Type B pancreatic cell (in vitro differentiated cells): ENCODE measurements at regions not wholly inside any gene's neighbourhood (a gene's known extent, or its start where the extent isn't known, plus 50 kb on each side); places are given as distances from the start of the nearest gene placed in this dataset.
"Not testable (repeated sequence)": the region's sequence is repeated elsewhere in the genome, so short reads cannot be mapped to it uniquely, and the experiment has no call there.

Experiments
- DNase-seq: peaks from one replicate; pipeline ENCODE4 v3.0.0; 2021; ENCODE audit warnings: mixed read lengths; ENCODE audit not compliant: unreplicated experiment; ENCODE audit errors: extremely low spot score
- H3K27ac Mint-ChIP-seq: 2 replicates; pipeline ENCODE4 v1.8.0; 2021; ENCODE audit warnings: mild to moderate bottlenecking, mixed read lengths
- H3K27me3 Mint-ChIP-seq: 2 replicates; pipeline ENCODE4 v1.8.0; 2021; ENCODE audit warnings: mixed read lengths
- H3K36me3 Mint-ChIP-seq: 2 replicates; pipeline ENCODE4 v1.8.0; 2021; ENCODE audit warnings: mixed read lengths
- H3K4me1 Mint-ChIP-seq: one replicate; pipeline ENCODE4 v1.8.0; 2021; ENCODE audit warnings: mixed read lengths; ENCODE audit not compliant: unreplicated experiment
- H3K4me3 Mint-ChIP-seq: 2 replicates; pipeline ENCODE4 v1.8.0; 2021; ENCODE audit warnings: mild to moderate bottlenecking, mixed read lengths
- H3K9me3 Mint-ChIP-seq: 2 replicates; pipeline ENCODE4 v1.8.0; 2021; ENCODE audit warnings: mixed read lengths
- TF ChIP-seq, protein P1 (sequence below): fragments of 200-600 bp; sonication (generic); conservative IDR thresholded peaks from 2 replicates; pipeline ENCODE4 v1.5.0; 2021; ENCODE audit warnings: antibody characterized with exemption, mild to moderate bottlenecking

DNA sequence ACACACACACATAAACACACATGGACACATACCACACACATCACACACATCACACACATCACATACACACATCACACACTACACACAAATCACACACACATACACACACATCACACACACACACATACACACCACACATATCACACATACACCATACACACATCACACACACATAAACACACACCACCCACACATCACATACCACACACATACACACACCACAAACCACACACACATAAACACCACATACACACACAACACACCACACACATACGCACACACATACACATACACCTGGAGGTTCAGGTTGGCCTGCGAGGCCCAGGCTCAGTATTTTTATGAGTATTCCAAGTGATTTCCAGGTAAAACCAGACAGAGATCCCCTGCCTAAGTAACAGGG lies 279.5 kb downstream of the FOXL1 start:
- no peak overlapping the region for H3K27ac Mint-ChIP-seq
- no peaks in the 10 kb centered on the region for H3K36me3 Mint-ChIP-seq
- peaks cover 22% of the 10 kb centered on the region for H3K4me1 Mint-ChIP-seq
- no peaks in the 10 kb centered on the region for H3K9me3 Mint-ChIP-seq
- TF ChIP-seq, protein P1, sequence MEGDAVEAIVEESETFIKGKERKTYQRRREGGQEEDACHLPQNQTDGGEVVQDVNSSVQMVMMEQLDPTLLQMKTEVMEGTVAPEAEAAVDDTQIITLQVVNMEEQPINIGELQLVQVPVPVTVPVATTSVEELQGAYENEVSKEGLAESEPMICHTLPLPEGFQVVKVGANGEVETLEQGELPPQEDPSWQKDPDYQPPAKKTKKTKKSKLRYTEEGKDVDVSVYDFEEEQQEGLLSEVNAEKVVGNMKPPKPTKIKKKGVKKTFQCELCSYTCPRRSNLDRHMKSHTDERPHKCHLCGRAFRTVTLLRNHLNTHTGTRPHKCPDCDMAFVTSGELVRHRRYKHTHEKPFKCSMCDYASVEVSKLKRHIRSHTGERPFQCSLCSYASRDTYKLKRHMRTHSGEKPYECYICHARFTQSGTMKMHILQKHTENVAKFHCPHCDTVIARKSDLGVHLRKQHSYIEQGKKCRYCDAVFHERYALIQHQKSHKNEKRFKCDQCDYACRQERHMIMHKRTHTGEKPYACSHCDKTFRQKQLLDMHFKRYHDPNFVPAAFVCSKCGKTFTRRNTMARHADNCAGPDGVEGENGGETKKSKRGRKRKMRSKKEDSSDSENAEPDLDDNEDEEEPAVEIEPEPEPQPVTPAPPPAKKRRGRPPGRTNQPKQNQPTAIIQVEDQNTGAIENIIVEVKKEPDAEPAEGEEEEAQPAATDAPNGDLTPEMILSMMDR, result no peak
- peaks cover 5% of the 10 kb centered on the region for H3K27me3 Mint-ChIP-seq
- H3K4me3 Mint-ChIP-seq, result no peak overlapping the region
- no peak for DNase-seq

DNA sequence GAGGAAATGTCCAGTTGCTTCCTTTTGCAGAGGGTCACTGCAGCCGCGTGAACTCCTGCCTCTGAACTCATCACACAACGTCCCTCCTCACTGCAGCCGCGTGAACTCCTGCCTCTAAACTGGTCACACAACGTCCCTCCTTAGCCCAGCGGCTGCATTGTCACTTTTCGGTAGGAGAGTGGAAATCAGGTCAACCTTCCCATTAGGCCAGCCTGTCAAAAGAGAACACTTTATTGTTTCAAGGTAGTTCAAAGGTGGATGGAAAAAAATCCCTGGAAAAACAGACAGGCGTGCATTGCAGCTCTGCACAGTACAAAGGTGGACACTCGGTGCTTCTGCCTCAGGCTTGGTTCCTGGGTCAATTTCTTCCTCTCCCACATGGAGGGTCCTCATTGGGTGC lies 280.2 kb downstream of the FOXL1 start:
- H3K9me3 Mint-ChIP-seq, result no peaks in the 10 kb centered on the region
- H3K27ac Mint-ChIP-seq, result no peak overlapping the region
- TF ChIP-seq, protein P1, result no peak
- peaks cover 5% of the 10 kb centered on the region for H3K27me3 Mint-ChIP-seq
- no peak for DNase-seq
- H3K4me1 Mint-ChIP-seq, result peaks cover 22% of the 10 kb centered on the region
- no peaks in the 10 kb centered on the region for H3K36me3 Mint-ChIP-seq
- no peak overlapping the region for H3K4me3 Mint-ChIP-seq

DNA sequence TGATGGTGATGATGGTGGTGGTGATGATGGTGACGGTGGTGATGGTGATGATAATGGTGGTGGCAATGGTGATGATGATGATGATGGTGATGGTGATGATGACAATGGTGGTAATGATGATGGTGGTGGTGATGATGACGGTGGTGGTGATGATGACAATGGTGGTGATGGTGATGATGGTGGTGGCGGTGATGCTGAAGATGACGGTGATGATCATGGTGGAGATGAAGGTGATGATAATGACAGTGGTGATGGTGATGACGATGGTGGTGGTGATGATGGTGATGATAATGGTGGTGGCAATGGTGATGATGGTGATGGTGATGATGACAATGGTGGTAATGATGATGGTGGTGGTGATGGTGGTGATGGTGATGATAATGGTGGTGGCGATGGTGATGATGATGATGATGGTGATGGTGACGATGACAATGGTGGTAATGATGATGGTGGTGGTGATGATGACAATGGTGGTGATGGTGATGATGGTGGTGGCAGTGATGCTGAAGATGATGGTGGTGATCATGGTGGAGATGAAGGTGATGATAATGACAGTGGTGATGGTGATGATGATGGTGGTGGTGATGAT lies 283.0 kb downstream of the FOXL1 start:
- not testable (repeated sequence) for H3K4me3 Mint-ChIP-seq, DNase-seq, H3K27ac Mint-ChIP-seq, H3K9me3 Mint-ChIP-seq, H3K36me3 Mint-ChIP-seq, H3K27me3 Mint-ChIP-seq
- H3K4me1 Mint-ChIP-seq, result peaks cover 16% of the 10 kb centered on the region

DNA sequence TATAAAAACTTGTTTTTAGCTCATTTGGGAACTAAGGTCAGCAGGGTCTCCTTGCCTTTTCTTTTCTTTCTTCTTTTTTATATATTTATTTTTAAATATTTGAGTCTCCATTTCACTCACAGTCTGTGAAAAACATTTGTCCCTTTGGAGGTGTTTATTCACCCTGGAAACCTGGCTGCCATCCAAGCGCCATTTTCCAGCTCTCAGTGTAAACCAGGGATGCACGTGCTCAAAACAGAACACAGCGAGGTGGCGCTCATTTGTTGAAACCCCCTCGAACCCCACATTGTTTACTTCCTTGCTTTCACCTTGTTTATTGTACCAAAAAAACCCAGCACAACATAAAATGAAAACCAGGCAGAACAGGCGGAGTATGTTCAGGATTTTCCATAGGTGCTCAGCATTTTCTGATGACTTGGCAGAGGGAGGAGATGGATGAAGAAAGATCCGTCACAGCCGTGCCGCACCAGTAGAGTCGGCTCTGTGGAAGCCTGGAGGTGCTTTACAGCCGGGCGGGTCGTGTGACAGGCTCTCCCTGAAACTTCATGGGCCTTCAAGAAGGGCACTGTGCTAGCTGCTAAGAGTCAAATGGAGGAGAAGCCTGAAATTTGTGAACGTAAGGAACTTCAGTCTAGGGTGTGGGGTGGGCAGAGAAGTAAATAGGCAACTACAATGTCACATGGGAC lies 284.4 kb downstream of the FOXL1 start:
- no peak for DNase-seq
- TF ChIP-seq, protein P1, result no peak
- Mint-ChIP-seq H3K36me3 (no peaks in the 10 kb centered on the region), H3K27ac (no peak overlapping the region), H3K4me3 (no peak overlapping the region), H3K9me3 (no peaks in the 10 kb centered on the region), H3K4me1 (peaks cover 21% of the 10 kb centered on the region), H3K27me3 (peaks cover 16% of the 10 kb centered on the region)

DNA sequence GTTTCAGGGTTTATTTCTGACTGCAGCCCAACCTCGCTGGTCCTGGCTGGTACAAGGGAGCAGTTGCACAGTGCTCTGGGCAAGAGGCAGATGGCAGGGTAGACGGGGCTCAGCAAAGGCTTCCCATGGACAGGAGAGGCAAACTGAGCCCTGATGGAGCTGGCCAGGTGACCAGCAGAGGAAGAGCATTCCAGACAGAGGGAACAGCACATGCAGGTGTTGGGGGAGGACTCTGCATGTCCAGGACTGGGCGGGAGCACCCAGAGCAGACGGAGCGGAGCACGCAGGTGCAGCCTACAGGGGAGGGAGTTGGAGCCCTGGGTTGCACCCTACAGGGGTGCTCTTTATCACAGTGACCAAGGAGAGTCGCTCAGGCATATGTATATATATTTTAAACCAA lies 285.3 kb downstream of the FOXL1 start:
- H3K27me3 Mint-ChIP-seq, result peaks cover 19% of the 10 kb centered on the region
- H3K27ac Mint-ChIP-seq, result no peak overlapping the region
- no peaks in the 10 kb centered on the region for H3K36me3 Mint-ChIP-seq
- peaks cover 20% of the 10 kb centered on the region for H3K4me1 Mint-ChIP-seq
- TF ChIP-seq, protein P1, result no peak
- DNase-seq, result no peak
- H3K4me3 Mint-ChIP-seq, result no peak overlapping the region
- no peaks in the 10 kb centered on the region for H3K9me3 Mint-ChIP-seq

DNA sequence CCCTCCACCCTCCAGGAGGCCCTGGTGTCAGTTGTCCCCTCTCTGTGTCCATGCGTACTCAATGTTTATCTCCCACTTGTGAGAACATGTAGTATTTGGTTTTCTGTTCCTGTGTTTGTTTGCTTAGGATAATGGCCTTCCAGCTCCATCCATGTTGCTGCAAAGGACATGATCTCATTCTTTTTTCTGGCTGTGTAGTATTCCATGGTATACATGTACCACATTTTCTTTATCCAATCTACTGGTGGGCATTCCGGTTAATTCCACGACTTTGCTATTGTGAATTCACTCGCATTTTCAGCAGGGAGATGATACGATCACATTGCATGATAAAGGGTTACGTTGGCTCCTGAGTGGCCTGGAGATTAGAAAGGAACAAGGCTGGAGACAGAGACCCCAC lies 286.2 kb downstream of the FOXL1 start:
- Mint-ChIP-seq H3K36me3 (no peaks in the 10 kb centered on the region), H3K27ac (no peak overlapping the region), H3K9me3 (no peaks in the 10 kb centered on the region), H3K4me1 (peaks cover 24% of the 10 kb centered on the region), H3K27me3 (peaks cover 24% of the 10 kb centered on the region), H3K4me3 (no peak overlapping the region)
- no peak for DNase-seq
- TF ChIP-seq, protein P1, result no peak
